NCI-H2081 (cell line): ENCODE measurements at regions not wholly inside any gene's neighbourhood (a gene's known extent, or its start where the extent isn't known, plus 50 kb on each side); places are given as distances from the start of the nearest gene placed in this dataset.

Experiments
- DNase-seq, 2 experiments: peaks; one replicate each; lab custom pipeline; 2025; lab: John Stamatoyannopoulos, UW

GRCh38 chr16:50879873-50880695, 138.2 kb downstream of the CYLD start:
- no peak for DNase-seq

DNA sequence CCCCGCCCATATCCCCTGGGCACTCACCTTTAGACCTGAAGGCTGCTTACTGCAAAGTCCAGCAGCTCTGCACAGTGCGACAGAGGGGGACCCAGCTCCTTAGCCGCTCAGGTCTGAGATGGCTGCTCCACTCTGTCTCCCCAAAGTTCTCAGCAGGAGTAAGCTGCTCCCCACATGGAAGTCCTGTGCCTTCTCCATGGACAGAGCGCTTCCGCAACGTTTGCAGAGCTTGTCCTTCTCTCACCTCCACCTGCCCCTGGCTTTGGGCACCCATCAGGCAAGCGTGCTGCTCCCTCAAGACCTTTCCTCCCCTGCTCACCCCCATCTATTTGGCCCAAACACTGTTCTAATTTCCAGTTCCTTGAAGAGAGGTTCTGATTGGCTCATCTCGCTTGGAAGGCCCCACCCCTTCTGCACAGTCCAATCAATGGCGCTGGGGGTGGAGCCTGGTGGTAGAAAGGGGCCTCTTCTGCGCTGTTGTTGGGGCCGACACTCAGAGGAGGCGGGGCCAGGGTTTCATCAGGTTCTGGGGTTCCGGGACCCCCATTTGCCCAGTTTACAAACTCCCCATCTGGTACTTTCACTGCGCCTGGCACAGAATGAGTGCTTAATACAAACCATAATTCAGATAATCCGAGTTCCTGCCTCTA, 137.2 kb downstream of the CYLD start:
- DNase-seq = no peak

DNA sequence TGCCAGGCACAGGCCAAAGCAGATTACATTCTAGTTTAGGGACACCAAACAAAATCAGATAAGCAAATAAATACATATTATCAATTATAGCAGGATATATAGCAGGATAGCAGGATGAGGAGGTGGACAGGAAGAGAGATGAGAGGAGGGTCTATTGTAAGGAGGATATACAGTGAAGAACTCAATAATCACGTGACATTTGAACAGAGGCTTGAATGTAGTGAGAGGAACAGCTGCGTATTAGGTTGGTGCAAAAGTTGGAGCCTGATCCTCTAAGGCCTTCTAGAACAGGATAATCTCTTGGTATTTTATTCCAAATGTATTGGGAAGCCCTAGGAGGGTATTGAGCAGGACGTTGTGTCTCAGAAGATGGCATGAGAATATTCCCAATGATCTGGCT, 136.7 kb downstream of the CYLD start:
- DNase-seq = no peak

DNA sequence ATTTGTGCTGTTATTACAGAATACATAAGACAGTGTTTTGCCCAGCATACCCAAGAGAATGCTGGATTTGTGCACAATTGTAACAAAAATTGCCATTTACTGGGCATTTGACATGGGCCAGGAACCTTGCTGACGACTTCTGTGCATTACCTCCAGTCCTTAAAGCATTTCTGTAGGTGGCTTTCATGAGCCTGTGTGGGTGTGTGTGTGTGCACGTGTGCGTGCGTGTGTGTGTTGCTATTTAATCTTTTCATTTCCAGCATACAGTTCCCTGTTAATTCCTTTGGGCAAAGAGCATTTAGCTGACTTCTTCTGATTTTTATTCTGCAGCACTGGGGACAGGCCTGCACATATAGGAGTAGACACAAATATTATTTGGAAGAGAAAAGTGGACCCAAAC, 134.4 kb downstream of the CYLD start:
- no peak for DNase-seq

DNA sequence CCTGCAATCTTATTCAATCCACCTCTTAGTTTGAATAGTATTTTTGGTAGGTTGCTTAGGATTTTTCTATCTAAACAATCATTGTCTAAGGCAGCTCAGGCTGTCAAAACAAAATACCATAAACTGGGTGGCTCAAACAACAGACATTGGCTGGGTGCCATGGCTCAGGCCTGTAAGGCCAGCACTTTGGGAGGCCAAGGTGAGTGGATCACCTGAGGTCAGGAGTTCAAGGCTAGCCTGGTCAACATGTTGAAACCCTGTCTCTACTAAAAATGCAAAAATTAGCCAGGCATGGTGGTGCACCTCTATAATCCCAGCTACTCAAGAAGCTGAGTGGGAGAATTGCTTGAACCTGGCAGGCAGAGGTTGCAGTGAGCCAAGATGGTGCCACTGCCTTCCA, 126.7 kb downstream of the CYLD start:
- no peak for DNase-seq

GRCh38 chr16:50866806-50867205, 124.9 kb downstream of the CYLD start:
- DNase-seq = no peak

DNA sequence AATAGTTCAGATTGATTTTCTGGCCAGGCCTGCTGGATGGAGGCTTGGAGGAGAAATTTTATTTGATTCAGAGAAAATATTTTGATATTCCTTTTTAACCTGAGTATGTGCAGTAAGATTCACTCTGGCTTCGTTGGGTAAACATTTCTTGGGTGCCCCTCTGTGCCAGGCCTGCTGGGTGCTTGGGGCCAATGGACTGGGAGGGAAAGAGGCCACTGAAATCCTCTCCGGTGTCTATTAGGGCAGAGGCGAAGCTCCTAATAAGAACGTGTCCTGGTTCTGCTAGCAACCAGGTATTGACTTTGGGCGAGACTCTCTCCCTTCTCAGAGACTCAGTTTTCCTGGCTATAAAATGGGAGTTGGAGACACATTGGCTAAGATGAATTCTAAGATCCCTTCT, 122.5 kb downstream of the CYLD start:
- no peak for DNase-seq

GRCh38 chr16:50863644-50864144, 121.8 kb downstream of the CYLD start:
- no peak for DNase-seq

GRCh38 chr16:50862818-50863643, 121.1 kb downstream of the CYLD start:
- DNase-seq = no peak

DNA sequence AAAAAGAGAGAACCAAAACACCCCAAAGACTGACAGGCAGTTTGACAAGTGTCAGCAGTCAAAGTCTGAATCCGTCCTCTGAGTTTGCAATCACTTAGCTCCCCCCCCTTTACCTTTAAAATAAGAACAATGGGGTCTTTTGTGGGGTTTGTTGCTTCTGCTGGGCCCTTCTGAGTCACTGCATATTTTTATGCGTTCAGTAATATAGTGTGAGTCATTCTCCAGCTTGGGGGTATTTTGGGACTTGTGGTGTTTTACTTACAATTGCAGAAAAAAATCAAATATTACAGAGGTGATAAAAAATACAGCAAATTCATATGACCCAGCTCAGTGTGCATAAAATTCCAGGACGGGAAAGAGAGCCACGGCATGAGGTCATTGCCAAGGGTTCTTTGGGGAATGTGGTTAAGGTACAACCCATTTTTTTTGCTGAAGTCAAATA, 120.1 kb downstream of the CYLD start:
- DNase-seq = no peak

- no peak for DNase-seq
These were observed 119.6 kb downstream of the CYLD start for GRCh38 chr16:50861451-50861850.

GRCh38 chr16:50859628-50860360, 117.9 kb downstream of the CYLD start:
- DNase-seq = no peak

- no peak for DNase-seq
These were observed 117.2 kb downstream of the CYLD start for GRCh38 chr16:50858877-50859627.

DNA sequence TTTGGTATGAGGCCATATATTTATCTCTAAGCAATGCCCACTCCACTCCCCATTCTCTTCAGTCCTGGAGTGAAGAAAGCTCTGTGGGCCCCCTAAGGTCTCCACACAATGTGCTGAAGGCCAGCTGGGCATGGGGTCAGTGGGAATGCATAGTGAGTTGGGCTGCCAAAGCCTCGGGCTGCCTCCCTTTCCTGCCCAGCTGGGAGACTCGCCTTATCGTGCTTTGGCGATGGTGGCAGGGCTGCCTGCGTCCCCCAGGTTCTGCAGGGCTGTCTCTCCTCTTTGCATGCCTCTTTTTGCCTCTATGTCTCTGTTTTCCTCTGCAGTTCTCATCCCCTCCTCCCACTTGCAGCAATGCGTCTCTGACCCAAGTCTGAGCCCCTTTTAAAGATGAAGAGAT, 116.5 kb downstream of the CYLD start:
- DNase-seq = no peak

DNA sequence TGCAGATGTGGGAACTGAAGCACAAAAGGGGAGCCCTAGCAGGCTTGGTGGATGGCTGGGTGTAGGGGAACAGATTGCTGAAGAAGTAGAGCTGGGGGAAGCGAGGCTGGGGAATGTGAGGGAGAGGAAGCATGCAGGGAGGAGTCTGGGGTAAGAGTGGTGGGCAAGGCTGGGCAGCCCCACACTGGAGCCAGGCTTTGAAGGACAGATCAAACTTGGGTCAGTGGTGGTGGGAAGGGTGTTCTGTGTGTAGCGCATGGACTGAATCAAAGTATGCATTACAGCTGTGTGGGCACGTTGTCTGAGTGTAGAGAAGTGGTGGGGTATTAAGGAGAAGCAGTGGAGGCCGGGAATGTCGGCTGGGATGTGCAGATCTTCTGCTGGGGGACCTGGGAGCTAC, 116.0 kb downstream of the CYLD start:
- DNase-seq = no peak

DNA sequence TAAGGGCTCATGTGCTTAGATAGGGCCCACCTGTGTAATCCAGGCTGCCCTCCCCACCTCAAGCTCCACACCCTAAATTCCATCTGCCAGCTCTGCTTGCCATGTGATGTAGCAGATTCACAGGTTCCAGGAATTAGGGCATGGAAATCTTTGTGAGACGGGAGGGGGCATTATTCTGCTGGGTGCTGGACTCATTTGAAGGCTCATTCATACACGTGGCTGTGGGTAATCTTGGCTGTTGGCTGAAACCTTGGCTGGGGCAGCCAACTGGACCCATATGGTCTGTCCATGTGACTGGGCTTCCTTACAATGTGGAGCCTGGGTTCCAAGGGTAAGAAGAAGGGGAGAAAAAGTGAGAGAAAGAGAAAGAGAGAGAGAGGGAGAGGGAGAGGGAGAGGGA, 115.1 kb downstream of the CYLD start:
- no peak for DNase-seq

GRCh38 chr16:50853329-50853728, 111.4 kb downstream of the CYLD start:
- no peak for DNase-seq
